ENCODE measurements at regions not wholly inside any gene's neighbourhood (a gene's known extent, or its start where the extent isn't known, plus 50 kb on each side); places are given as distances from the start of the nearest gene placed in this dataset.

- Histone ChIP-seq H3K27me3 (ENCODE audit: control insufficient read depth in 4 of 4, insufficient read depth in 4 of 4, low read length in 3 of 4) (no peaks in the 10 kb centered on the region), H3K36me3 (ENCODE audit: control insufficient read depth in 4 of 4, insufficient read depth in 3 of 4, low read depth in 1 of 4, low read length in 3 of 4) (no peaks in the 10 kb centered on the region), H3K4me1 (ENCODE audit: control insufficient read depth in 4 of 4, insufficient read depth in 4 of 4, low read length in 3 of 4) (no peaks in the 10 kb centered on the region), H3K9ac (ENCODE audit: low read depth in 1 of 2, low read length in 2 of 2) (no peak overlapping the region), H3K4me3 (ENCODE audit: low read depth in 1 of 3, low read length in 3 of 3) (no peak overlapping the region), H3K27ac (ENCODE audit: low read depth in 1 of 2, low read length in 2 of 2) (no peak overlapping the region), H3K9me3 (ENCODE audit: control insufficient read depth in 4 of 4, low read length in 3 of 4) (peaks cover 0 to 5% (median 0%) of the 10 kb centered on the region in 4 donors)
- WGBS: 48% methylated on average over 2 of the region's 2 CpGs
- DNase-seq (ENCODE audit: low spot score): no peak
- TF ChIP-seq, protein P1, sequence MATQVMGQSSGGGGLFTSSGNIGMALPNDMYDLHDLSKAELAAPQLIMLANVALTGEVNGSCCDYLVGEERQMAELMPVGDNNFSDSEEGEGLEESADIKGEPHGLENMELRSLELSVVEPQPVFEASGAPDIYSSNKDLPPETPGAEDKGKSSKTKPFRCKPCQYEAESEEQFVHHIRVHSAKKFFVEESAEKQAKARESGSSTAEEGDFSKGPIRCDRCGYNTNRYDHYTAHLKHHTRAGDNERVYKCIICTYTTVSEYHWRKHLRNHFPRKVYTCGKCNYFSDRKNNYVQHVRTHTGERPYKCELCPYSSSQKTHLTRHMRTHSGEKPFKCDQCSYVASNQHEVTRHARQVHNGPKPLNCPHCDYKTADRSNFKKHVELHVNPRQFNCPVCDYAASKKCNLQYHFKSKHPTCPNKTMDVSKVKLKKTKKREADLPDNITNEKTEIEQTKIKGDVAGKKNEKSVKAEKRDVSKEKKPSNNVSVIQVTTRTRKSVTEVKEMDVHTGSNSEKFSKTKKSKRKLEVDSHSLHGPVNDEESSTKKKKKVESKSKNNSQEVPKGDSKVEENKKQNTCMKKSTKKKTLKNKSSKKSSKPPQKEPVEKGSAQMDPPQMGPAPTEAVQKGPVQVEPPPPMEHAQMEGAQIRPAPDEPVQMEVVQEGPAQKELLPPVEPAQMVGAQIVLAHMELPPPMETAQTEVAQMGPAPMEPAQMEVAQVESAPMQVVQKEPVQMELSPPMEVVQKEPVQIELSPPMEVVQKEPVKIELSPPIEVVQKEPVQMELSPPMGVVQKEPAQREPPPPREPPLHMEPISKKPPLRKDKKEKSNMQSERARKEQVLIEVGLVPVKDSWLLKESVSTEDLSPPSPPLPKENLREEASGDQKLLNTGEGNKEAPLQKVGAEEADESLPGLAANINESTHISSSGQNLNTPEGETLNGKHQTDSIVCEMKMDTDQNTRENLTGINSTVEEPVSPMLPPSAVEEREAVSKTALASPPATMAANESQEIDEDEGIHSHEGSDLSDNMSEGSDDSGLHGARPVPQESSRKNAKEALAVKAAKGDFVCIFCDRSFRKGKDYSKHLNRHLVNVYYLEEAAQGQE (IDR thresholded peaks at IDR 0.05): no peak
- TF ChIP-seq FOXA2 (IDR thresholded peaks at IDR 0.05): no peak
- TF ChIP-seq, protein P2, sequence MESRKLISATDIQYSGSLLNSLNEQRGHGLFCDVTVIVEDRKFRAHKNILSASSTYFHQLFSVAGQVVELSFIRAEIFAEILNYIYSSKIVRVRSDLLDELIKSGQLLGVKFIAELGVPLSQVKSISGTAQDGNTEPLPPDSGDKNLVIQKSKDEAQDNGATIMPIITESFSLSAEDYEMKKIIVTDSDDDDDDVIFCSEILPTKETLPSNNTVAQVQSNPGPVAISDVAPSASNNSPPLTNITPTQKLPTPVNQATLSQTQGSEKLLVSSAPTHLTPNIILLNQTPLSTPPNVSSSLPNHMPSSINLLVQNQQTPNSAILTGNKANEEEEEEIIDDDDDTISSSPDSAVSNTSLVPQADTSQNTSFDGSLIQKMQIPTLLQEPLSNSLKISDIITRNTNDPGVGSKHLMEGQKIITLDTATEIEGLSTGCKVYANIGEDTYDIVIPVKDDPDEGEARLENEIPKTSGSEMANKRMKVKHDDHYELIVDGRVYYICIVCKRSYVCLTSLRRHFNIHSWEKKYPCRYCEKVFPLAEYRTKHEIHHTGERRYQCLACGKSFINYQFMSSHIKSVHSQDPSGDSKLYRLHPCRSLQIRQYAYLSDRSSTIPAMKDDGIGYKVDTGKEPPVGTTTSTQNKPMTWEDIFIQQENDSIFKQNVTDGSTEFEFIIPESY (IDR thresholded peaks at IDR 0.05): no peak
- no peak for TF ChIP-seq SP1 (IDR thresholded peaks at IDR 0.05)
- TF ChIP-seq NR2F2 (IDR thresholded peaks at IDR 0.05): no peak
- TF ChIP-seq, protein P3, sequence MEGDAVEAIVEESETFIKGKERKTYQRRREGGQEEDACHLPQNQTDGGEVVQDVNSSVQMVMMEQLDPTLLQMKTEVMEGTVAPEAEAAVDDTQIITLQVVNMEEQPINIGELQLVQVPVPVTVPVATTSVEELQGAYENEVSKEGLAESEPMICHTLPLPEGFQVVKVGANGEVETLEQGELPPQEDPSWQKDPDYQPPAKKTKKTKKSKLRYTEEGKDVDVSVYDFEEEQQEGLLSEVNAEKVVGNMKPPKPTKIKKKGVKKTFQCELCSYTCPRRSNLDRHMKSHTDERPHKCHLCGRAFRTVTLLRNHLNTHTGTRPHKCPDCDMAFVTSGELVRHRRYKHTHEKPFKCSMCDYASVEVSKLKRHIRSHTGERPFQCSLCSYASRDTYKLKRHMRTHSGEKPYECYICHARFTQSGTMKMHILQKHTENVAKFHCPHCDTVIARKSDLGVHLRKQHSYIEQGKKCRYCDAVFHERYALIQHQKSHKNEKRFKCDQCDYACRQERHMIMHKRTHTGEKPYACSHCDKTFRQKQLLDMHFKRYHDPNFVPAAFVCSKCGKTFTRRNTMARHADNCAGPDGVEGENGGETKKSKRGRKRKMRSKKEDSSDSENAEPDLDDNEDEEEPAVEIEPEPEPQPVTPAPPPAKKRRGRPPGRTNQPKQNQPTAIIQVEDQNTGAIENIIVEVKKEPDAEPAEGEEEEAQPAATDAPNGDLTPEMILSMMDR (IDR thresholded peaks at IDR 0.05; ENCODE audit: low read depth, low read length, missing input control): no peak
- TF ChIP-seq RXRA (IDR thresholded peaks at IDR 0.05): no peak
- no peak for TF ChIP-seq EGR1 (IDR thresholded peaks at IDR 0.05; ENCODE audit: low read depth in 2 of 2)
- no peak for TF ChIP-seq JUND (IDR thresholded peaks at IDR 0.05)
- TF ChIP-seq, protein P4, sequence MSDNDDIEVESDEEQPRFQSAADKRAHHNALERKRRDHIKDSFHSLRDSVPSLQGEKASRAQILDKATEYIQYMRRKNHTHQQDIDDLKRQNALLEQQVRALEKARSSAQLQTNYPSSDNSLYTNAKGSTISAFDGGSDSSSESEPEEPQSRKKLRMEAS (IDR thresholded peaks at IDR 0.05): no peak
- no peak for TF ChIP-seq GABPA (IDR thresholded peaks at IDR 0.05 in 1 of 2, conservative IDR thresholded peaks at IDR 0.05 in 1 of 2)
- TF ChIP-seq HNF4G (IDR thresholded peaks at IDR 0.05): no peak
- TF ChIP-seq RAD21 (IDR thresholded peaks at IDR 0.05): no peak
- TF ChIP-seq FOXA1 (IDR thresholded peaks at IDR 0.05): no peak
- no peak for TF ChIP-seq HNF4A (conservative IDR thresholded peaks at IDR 0.05)
- TF ChIP-seq ATF3 (IDR thresholded peaks at IDR 0.05): no peak
- TF ChIP-seq YY1 (IDR thresholded peaks at IDR 0.05): no peak
- TF ChIP-seq TAF1 (conservative IDR thresholded peaks at IDR 0.05): no peak
These were observed 922.4 kb upstream of the ADGRL4 start for GRCh38 chr1:79928901-79929300.

All from liver (tissue), 8 donors.